ENCODE measurements at regions not wholly inside any gene's neighbourhood (a gene's known extent, or its start where the extent isn't known, plus 50 kb on each side); places are given as distances from the start of the nearest gene placed in this dataset.
"Not testable (repeated sequence)": the region's sequence is repeated elsewhere in the genome, so short reads cannot be mapped to it uniquely, and the experiment has no call there.

DNA sequence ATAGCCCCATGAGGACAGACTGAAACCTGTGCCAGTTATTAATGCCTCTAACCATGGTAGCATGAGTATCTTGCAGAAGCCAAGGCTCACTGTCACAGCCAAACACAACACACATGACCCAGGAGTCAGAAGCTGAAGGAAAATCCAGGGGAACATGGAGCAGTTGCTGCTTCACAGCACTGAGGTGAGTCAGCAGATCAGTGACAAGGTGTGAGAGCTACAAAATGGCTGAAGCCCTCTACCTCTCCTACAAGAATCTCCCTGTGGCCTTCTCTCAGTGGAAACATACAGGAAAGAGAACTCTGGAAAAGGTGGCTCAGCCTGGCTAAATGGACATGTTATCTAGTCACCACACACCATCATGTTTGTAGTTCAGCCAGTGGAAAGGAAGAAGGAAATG, 93.5 kb downstream of the NAB1 start:
- FAIRE-seq: no peak
- no peak for DNase-seq (ENCODE audit: insufficient read length, low spot score)

DNA sequence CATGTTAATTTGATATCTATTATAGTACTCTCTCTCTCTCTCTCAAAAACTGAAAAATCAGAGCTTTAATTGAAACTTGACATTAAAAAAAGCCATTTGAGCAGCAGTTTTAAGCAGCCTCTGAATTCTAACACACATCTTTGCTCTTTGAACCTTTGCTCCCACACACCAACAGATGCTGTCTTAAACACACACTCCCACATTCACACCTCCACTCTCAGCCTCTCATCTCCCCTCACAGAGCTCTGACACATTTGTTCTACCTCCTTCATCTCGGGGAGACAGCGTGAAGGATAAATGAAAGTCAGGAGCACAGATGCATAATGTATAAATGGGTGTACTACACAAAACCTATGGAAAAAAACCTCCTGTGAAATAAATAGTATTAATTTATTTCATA, 95.2 kb downstream of the NAB1 start:
- DNase-seq (ENCODE audit: insufficient read length, low spot score): no peak
- no peak for FAIRE-seq

DNA sequence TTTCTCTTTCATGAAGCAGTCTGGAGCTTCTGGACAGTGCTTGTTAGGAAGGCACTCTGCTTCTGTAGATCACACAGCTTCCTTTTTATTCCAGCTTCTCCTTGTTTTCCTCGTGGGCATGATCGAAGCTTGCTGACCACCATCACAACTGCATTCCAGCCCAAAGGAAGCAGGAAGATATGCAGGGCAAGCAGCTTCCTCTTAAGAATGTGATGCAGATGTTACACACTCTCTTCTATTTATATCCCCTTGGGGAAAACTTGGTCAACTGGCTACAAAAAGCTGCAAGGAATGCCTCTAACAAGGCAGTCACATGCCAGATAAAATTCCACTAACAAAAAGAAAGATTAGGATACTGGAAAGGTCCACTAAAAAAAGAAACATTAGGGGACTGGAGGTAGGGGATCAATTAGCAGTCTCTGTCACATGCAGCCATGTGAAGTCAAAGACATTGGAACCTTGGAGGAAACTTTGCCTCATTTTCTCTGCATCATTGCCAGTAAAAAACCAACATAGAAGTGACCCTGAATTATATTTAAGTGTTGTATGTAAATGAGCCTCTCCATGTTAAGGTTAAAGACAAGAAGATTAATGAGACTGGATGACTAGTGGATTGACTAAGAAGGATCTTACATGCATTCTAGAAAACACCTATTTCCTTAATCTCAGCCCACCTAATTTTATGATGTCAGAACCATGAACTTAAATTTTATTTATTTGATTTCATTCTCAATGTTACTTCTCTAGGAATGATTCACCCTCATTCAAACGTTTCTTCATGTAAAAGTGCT, 98.3 kb downstream of the NAB1 start:
- DNase-seq (ENCODE audit: insufficient read length, low spot score): no peak
- no peak for FAIRE-seq

DNA sequence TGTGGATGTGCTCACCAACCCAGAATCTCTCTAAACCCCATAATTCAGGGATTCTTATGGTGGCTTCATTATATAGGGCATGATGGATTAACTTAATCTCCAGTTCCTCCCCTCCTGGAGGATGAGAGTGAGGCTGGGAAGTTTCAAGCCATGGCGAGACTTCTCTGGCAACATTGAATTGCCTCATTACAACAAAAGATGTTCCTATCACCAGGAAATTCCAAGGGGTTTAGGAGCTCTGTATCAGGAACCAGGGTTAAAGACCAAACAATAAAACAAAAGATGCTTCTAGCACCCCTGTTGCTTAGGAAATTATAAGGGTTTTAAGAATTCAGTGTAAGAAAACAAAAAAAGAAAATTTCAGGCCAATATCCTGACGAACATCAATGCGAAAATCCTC, 100.1 kb downstream of the NAB1 start:
- DNase-seq (ENCODE audit: insufficient read length, low spot score) (no peak), FAIRE-seq (no peak)

DNA sequence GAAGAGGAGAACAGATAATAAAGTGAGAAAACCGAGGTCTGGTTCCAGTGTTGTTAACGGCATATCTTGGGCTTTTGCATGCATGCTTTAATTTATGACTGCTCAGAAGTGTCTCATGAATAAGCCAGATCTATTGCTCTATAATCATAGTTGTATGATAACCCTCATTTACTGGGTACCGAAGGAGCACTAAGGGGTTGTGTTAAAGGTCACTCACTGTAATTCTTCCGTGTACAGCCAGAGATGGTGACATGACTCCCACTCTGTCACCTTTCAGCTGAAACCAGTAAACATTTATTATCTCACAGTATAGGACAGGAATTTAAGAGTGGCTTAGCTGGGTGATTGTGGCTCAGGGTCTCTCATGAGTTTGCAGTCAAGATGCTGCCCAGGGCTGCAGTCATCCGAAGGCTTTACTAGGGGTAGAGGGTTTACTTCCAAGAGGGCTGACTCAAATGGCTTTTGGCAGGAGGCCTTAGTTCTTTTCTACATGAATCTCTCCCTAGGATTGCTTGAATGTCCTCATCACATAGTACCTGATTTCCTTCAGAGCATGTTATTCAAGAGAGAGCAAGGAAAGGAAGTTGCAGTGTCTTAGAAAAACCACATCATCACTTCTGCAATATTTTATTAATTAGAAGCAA, 107.0 kb downstream of the NAB1 start:
- no peak for FAIRE-seq
- DNase-seq (ENCODE audit: insufficient read length, low spot score): no peak

DNA sequence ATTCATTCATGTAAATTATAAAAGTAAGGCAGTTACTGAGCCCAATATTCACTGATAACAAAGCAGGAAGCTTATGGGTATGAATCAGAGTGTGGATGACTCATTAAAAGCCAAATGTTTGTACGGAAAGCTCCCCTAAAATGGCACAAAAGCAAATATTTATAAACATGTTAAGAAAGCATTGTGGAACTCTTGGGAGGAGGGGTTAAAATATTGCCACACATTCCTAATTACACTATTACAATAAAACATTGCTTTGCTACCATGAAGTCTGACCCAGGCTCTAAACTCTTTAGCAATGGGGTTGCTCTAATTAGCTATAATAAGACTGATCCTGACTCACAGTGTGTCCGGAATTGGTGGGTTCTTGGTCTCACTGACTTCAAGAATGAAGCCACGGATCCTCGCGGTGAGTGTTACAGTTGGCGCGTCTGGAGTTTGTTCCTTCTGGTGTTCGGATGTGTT, 110.9 kb downstream of the NAB1 start:
- DNase-seq (ENCODE audit: insufficient read length, low spot score) (no peak), FAIRE-seq (no peak)

DNA sequence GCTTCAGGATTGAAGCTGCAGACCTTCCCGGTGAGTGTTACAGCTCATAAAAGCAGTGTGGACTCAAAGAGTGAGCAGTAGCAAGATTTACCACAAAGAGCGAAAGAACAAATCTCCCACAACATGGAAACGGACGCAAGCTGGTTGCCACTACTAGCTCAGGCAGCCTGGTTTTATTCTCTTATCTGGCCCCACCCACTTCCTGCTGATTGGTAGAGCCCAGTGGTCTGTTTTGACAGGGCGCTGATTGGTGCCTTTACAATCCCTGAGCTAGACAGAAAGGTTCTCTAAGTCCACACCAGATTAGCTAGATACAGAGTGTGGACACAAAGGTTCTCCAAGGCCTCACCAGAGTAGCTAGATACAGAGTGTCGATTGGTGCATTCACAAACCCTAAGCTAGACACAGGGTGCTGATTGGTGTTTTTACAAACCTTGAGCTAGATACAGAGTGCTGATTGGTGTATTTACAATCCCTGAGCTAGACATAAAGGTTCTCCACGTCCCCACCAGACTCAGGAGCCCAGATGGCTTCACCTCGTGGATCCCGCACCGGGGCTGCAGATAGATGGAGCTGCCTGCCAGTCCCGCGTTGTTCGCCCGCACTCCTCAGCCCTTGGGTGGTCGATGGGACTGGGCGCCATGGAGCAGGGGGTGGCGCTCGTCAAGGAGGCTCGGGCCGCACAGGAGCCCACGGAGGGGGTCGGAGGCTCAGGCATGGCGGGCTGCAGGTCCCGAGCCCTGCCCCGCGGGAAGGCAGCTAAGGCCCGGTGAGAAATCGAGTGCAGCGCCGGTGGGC, 111.7 kb downstream of the NAB1 start:
- not testable (repeated sequence) for FAIRE-seq; DNase-seq (ENCODE audit: insufficient read length, low spot score)

DNA sequence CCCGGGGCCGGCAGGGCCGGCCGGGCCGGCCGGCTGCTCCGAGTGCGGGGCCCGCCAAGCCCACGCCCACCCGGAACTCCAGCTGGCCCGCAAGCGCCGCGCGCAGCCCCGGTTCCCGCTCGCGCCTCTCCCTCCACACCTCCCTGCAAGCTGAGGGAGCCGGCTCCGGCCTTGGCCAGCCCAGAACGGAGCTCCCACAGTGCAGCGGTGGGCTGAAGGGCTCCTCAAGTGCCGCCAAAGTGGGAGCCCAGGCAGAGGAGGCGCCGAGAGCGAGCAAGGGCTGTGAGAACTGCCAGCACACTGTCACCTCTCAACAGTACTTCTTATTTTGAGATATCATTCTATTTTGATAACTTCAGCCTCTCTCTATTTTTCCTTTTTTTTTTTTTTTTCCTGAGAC, 112.3 kb downstream of the NAB1 start:
- not testable (repeated sequence) for FAIRE-seq

DNA sequence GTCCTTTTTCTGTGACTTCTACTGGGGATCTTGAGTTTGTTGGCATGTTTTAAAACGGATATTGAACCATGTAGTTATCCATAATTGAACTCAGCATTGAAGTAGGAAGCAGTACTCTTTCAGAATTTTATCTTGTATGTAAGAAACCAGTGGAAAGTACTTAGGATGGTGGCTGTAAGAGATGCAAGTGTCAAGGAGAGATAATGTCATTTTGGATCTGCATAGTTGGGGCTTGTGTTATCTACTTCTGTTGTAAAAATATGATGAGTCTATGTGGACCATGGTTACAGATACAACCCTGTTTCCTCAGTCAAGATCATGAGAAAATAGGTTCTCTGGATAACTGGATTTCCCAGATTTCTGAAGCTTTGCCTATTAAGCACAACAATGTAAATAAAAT, 113.7 kb downstream of the NAB1 start:
- FAIRE-seq (no peak), DNase-seq (ENCODE audit: insufficient read length, low spot score) (no peak)

More for the DNA sequence above, 112.3 kb downstream of the NAB1 start:
- DNase-seq (ENCODE audit: insufficient read length, low spot score): not testable (repeated sequence)

DNA sequence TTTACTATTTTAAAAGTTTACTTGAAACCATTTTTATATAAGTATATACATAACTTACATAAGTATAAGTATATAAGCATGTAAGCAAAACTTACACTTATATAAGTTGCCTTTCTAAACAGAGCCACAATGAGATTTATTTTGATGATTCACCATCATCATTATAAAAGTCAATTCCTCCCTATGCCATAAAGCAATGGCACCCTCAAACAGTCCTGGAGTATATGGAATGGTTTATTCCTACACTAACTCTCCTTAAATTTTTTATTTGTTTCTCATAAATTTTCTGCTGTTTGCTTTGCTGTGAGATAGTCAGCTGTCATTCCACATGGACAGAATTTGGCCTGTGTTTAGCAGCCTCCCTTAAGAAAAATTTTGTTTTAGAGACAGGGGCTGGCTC, 114.2 kb downstream of the NAB1 start:
- FAIRE-seq (no peak), DNase-seq (ENCODE audit: insufficient read length, low spot score) (no peak)

DNA sequence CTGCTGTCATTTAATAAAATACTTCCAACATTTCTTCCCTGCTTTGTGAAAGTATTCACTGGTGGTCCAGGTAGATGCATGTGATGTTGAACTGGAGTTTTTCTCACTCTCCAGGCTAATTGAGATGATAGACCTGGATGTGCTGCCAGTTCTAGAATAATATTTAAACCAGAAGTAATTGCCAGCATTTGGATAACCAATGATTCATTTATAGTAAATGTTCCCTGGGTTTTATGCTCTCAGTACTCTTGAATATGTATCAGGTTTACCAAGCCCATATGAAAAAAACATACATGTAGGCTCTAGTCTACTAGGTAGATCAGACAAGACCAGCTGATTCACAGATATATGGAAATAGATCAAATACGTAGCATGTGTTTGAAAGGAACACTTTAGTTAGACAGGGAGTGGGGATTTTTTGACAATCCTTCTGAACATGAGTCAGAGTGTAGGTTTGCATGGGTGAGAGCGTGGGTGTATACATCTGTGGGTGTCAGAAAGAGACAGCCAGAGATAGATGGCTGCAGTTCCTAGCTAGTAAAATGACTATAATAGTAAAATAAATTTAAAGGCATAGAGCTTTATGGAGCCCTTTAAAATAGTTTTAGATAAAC, 115.1 kb downstream of the NAB1 start:
- peak; percentile 37 for FAIRE-seq

DNA sequence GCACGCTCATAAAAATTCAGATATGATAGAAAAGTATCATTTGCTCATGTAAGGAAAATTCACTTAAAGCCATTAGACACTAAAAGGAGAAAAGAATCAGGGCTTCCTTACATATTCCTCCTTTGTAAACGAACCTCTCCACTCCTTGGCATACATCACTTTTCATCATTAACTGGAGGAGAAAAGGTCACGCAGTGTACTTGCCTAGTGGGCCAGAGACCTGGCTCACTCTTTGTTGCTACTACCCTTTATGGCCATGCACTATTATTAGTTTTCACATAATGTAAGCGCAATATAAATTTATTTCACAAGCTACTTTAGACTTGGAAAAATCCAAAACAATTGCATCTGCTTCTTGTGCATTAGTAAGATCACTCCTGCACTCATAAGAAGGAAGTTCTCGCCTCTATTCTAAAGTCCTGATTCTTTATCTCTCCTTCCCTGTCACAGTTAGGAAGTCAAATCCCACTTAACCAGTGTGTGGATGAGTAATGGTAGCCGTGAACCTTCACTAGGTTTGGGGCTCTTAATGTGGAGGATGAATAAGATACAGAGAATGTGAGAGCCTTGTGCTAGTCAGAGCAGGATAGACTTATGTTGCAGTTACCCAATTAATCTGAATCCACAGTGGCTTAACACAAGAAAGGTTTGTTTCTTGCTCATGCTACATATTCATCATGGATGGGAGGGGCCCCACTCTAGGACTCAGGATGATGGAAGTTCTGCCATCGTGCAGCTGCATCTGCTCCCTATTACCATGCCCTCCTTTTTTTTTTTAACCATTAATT, 115.0 kb upstream of the GLS start:
- no peak for FAIRE-seq
- no peak for DNase-seq (ENCODE audit: insufficient read length, low spot score)

More for the DNA sequence above, 115.1 kb downstream of the NAB1 start:
- DNase-seq (ENCODE audit: insufficient read length, low spot score): no peak

DNA sequence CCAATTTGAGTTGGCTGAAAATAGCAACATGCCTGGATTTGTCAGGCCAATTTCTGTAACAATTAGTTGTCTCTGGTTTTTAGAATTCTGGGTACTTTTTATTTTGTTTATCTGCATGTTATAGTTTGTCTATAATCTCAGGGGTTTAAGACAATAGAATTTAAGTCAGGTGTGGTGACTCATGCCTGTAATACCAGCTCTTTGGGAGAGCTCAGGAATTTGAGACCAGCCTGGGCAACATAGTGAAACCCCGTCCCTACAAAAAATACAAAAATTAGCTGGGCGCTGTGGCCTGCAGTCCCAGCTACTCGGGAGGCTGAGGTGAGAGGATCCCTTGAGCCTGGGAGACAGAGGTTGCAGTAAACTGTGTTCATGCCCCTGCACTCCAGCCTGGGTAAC, 114.4 kb upstream of the GLS start:
- no peak for FAIRE-seq
- no peak for DNase-seq (ENCODE audit: insufficient read length, low spot score)

DNA sequence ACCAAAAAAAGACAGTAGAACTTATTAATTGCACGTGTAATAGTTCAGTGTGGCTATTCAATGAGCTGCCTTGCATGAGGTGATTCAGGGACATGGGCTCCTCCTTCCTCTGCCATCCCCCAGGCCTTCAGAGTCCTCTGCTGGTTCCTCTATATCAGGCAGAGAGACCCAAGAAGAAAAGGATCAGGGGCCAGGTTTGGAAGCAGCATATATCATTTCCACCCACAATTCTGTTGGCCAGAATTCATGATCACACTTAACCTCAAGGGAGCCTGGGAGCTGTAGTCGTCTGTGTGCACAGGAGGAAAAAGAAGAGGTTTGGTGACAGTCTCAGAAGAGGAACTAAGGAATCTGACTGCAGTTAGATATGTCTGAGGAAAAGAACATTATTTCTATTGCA, 114.0 kb upstream of the GLS start:
- no peak for DNase-seq (ENCODE audit: insufficient read length, low spot score)
- no peak for FAIRE-seq

DNA sequence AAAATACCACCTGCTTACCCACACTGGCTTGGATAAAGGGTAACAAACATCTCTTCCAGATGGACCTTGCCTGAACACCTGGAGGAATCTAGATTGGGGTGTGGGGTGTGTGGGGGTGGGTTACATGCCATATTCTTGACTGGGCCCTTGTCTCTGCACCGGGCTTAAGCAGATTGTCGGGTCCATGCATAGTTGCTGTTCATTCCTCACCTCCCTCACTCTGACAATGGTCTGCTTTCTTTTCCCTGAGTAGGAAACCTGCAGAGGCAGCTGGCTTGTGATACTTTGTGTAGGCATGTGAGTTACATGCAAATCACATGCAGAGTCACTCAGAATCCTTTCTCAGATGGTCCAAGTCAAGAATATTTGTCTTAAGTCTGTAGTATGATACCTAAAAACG, 112.8 kb upstream of the GLS start:
- no peak for FAIRE-seq
- no peak for DNase-seq (ENCODE audit: insufficient read length, low spot score)

DNA sequence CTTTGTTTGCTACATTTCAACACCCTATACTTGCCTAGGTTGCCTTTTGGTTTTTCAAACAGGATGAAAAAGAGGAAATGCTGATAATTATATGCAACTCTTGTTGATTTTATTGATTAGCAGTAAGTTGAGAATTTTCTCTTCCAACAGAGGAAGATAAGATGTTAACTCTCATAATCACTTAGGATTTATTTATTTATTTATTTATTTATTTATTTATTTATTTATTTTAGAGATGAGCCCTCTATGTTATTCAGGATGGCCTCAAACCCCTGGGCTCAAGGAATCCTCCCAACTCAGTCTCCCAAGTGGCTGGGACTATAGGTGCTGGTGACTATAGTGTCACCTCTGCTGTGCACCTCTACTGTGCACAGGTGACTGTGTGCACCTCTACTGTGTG, 111.4 kb upstream of the GLS start:
- FAIRE-seq: no peak
- no peak for DNase-seq (ENCODE audit: insufficient read length, low spot score)

DNA sequence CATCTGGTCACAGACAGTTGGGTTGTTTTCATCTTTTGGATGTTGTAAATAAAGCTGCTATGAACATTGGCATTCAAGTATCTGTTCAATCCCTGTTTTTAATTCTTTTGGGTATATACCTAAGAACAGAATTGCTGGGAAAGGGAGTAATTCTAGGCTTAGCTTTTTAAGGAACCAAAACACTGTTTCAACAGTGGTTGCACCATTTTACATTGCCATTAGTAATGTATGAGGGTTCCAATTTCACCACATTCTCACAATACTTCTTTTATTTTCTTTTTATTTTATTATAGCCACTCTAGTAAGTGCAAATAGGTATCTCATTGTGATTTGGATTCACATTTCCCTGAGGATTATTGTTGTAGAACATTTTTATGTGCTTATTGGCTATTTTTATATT, 108.9 kb upstream of the GLS start:
- FAIRE-seq: no peak
- no peak for DNase-seq (ENCODE audit: insufficient read length, low spot score)

DNA sequence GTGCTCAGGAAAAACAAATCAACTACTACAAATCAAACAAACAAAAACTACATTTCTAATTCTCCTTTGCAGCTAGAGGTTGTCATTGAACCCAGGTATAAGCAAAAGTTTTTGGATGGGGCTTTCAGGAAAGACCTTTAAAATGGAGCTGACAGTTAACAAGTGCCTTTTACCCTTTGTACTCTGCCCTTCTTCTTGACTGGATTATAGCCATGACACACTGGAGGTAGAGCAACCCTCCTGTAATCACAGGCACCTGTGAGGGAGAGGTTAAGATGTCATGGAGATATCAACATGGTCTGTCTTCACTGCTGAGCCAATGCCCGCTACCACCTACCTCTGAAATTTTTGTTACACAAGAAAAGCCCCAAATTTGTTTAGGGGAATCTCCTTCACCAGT, 100.0 kb upstream of the GLS start:
- FAIRE-seq (no peak), DNase-seq (ENCODE audit: insufficient read length, low spot score) (no peak)

DNA sequence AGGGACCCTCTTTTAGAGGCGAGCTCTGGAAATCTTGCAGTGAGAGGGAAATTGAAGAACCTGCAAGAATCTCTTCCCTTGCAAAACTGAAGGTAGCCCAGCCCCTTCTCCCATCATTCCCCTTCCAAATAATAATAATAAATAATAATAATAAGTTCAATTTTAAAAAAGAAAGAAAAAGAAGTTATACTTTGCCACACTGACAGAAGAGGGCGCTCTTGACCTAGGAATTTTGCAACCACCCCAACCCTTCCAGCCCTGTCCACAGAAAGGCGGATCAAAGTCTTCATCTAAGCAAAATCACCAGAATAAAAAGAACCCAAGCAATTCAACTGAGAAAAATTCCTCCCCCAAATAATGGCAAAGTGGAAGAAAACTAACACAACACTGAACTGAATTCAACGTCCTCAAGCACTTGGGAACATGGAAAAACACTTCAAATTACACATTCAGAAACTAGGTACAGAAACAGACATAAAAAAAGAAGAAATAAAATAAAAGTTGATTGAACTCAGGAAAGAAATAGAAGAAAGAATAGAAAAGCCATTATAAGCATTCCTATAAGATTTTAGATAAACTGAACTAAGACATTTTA, 98.9 kb upstream of the GLS start:
- DNase-seq (ENCODE audit: insufficient read length, low spot score) (peak; percentile 25), FAIRE-seq (peak; percentile 91)

DNA sequence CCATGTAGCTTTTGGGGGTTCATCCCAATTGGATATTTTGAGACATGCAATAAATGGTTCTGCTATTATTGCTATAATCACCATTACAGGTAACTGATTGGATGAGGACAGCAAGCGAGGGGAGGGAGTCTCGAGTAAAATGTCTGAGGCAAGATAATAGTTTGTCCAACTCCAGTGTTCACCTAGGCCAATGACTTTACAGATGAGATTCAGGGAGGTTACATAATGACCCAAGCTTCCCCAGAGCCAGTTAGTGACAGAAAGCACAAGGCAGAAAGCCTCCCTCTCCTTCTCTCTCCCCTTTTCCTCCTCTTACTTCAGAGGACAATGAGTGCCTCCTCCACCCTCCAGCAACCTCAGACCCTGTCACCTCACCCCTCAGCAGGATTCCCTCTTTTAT, 98.4 kb upstream of the GLS start:
- DNase-seq (ENCODE audit: insufficient read length, low spot score): no peak
- no peak for FAIRE-seq

All from GM19239 (cell line).